ENCODE measurements at regions not wholly inside any gene's neighbourhood (a gene's known extent, or its start where the extent isn't known, plus 50 kb on each side); places are given as distances from the start of the nearest gene placed in this dataset.

DNA sequence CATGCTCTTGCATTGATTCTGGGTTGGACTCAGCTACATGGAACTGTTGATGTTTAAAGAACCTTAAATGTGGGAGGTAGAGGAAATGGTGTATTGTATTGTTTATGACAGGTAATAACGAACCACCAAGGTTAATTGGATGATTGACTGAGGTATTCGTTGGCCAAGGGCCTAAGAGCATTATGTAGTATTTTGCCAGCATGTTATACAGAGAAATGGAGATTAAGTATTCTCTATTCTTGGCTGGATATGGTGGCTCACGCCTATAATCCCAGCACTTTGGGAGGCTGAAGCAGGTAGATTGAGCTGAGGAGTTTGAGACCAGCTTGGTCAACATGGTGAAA is 59.0 kb upstream of the CDK20 start:
- no peak for DNase-seq

DNA sequence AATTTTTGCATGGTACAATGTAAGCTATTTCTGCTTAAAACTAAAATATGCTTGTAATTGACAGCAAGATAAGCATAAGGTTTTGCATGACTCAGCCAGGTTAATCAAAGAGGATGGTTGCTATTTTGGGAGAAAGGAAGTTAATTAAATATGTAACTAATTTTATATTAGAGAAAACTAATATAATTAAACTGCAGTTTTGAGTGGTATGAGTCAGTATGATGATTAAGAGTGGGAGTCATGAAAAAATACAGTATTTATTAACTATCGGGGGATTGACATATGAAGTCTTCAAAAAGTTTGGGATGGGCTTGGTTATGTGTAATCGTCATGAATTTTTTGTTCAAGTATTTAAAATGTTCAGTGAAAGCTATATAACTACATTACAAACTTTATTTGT is 54.0 kb upstream of the CDK20 start:
- no peak for DNase-seq

DNA sequence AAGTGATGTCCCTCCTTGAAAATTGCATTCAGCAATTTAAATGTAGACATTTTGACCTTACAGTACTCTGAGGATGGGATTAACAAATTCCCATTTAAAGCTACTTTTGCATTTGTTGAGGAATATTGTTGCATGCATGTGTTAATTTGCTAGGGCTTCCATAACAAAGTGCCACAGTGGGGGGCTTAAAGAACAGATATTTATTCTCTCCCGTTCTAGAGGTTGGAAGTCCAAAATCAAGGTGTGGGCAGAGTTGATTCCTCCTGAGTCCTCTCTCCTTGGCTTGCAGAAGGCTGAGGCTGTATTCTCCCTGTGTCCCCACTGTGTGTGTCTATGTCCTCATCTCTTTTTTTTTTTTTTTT is 51.8 kb upstream of the CDK20 start:
- DNase-seq = no peak

DNA sequence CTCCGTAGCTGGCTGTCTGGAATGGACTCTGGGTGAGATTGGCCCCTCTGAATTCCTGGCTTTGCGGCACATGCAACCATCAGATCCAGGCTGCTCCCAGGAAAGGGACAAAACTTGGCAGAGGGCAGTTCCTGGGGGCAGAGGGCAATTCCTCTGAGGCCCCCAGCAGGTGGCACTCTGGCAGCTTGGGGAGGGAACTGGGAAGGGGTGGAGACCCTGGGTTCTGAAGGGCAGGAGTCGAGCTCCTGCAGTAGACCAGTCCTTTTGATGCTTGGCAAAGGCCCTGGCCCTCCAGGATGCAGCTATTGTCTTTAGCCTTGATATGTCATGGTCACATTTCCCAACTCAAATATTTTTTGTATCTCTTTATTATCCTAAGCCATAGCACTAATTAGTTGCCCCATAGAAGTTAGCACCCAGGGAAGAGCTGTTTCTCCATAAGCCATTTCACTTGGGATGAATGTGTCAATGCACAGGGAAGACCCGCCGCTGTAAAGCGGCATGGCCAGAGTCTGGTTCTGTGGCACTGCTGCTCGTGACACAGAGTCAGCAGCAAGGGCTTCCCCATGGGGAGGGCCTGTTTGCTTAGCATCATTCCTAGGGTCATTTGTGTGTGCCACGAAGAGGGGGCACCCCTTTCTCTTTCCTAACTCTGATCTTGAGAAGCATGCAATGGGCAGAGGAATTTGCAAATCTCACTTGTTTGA is 51.2 kb upstream of the CDK20 start:
- peak; percentile 11 for DNase-seq

DNA sequence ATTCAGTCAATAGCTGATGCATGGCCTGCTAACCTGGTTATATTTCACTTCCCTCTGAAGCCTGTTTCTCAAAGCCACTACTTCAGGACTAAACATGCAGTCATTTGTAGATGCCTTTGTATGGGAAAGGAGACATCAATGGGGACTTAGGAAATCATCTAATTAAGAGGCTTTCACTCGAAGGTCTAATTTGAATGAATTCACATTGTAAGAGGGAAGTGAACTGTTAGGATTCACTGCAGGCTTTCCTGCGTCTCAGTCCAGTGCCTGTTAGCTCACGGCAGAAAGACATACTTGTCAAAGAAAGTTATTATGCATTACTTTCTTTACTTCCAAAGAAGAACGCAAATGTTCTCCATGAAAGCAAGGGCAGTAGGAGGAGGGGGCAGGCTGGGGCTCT is 50.6 kb upstream of the CDK20 start:
- DNase-seq = no peak
